ENCODE measurements at regions not wholly inside any gene's neighbourhood (a gene's known extent, or its start where the extent isn't known, plus 50 kb on each side); places are given as distances from the start of the nearest gene placed in this dataset.
A peak's percentile ranks its signal among the peaks of the same experiment; 100 is the strongest.

GRCh38 chr5:158553962-158554336 is 545.8 kb downstream of the EBF1 start:
- no peak for DNase-seq (ENCODE audit: low spot score)

GRCh38 chr5:158553195-158553961 is 546.3 kb downstream of the EBF1 start:
- DNase-seq (ENCODE audit: low spot score) = no peak

GRCh38 chr5:158552241-158552640 is 547.5 kb downstream of the EBF1 start:
- DNase-seq (ENCODE audit: low spot score) = no peak

- no peak for DNase-seq (ENCODE audit: low spot score)
These were observed 550.4 kb downstream of the EBF1 start for GRCh38 chr5:158549311-158549710.

GRCh38 chr5:158546748-158547147 is 553.0 kb downstream of the EBF1 start:
- DNase-seq (ENCODE audit: low spot score) = no peak

GRCh38 chr5:158545949-158546530 is 553.7 kb downstream of the EBF1 start:
- DNase-seq (ENCODE audit: low spot score) = no peak

- DNase-seq (ENCODE audit: low spot score) = no peak
These were observed 555.1 kb downstream of the EBF1 start for GRCh38 chr5:158544388-158545339.

GRCh38 chr5:158543539-158544387 is 556.0 kb downstream of the EBF1 start:
- DNase-seq (ENCODE audit: low spot score) = peak; percentile 1

- DNase-seq (ENCODE audit: low spot score) = no peak
These were observed 558.0 kb downstream of the EBF1 start for GRCh38 chr5:158541536-158542297.

GRCh38 chr5:158538506-158539074 is 561.1 kb downstream of the EBF1 start:
- no peak for DNase-seq (ENCODE audit: low spot score)

GRCh38 chr5:158537366-158537765 is 562.4 kb downstream of the EBF1 start:
- no peak for DNase-seq (ENCODE audit: low spot score)

GRCh38 chr5:158534203-158534602 is 565.5 kb downstream of the EBF1 start:
- DNase-seq (ENCODE audit: low spot score) = no peak

- no peak for DNase-seq (ENCODE audit: low spot score)
These were observed 567.0 kb downstream of the EBF1 start for GRCh38 chr5:158532739-158533138.

- DNase-seq (ENCODE audit: low spot score) = no peak
These were observed 567.9 kb downstream of the EBF1 start for GRCh38 chr5:158531860-158532259.

GRCh38 chr5:158530115-158530514 is 569.6 kb downstream of the EBF1 start:
- no peak for DNase-seq (ENCODE audit: low spot score)

GRCh38 chr5:158529454-158529853 is 570.3 kb downstream of the EBF1 start:
- no peak for DNase-seq (ENCODE audit: low spot score)

- DNase-seq (ENCODE audit: low spot score) = no peak
These were observed 574.1 kb downstream of the EBF1 start for GRCh38 chr5:158525663-158526062.

GRCh38 chr5:158524070-158524469 is 575.6 kb downstream of the EBF1 start:
- DNase-seq (ENCODE audit: low spot score) = no peak

- no peak for DNase-seq (ENCODE audit: low spot score)
These were observed 576.9 kb downstream of the EBF1 start for GRCh38 chr5:158522776-158523175.

GRCh38 chr5:158521995-158522394 is 577.7 kb downstream of the EBF1 start:
- DNase-seq (ENCODE audit: low spot score) = no peak
